Posterior cingulate gyrus (tissue), 11 donors: ENCODE measurements at regions not wholly inside any gene's neighbourhood (a gene's known extent, or its start where the extent isn't known, plus 50 kb on each side); places are given as distances from the start of the nearest gene placed in this dataset.
"Not testable (repeated sequence)": the region's sequence is repeated elsewhere in the genome, so short reads cannot be mapped to it uniquely, and the experiment has no call there.

Experiments used
- DNase-seq, 10 donors: peaks; one replicate each; pipeline versions ENCODE4 v3.0.0 to v3.0.0-alpha.2; 2020 to 2021; ENCODE audit warnings: mixed read lengths in 3 of 10
- intact Hi-C: fragments of 100-400 bp; cut with DNase I; formaldehyde crosslinking; loops from one replicate; pipeline ENCODE4 v1.15.1; 2023

DNA sequence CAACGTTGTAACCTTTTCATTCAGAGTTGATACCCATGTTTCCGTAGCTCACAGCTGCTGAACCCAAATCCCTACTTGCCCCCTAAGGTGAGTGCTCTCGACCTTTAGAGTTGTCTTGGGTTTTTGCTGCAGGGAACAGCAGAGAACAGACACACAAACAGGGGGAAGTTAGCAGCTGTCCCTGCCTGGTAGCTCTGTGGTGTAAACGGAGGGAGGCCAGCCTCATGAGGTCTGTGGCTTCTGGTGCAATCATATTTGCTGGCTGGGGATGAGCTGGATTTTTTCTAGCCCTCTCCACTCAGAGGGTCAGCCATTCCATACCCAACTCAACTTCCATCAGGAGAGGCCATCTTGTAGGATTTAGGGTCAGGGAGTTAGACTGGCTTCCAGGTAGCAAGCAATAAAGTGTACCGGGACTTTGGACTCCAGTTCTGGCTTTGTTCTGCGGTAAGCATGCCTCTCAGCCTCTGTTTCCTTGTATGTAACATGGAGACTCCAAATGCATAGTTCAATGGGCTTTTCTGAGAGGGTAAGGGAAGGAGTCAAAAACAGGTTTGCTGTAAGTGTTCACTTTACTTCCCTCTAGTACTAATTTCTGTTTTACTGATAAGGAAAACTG, 218.9 kb downstream of the MID1IP1 start:
- intact Hi-C loops: no loop called here
- DNase-seq: no peak

DNA sequence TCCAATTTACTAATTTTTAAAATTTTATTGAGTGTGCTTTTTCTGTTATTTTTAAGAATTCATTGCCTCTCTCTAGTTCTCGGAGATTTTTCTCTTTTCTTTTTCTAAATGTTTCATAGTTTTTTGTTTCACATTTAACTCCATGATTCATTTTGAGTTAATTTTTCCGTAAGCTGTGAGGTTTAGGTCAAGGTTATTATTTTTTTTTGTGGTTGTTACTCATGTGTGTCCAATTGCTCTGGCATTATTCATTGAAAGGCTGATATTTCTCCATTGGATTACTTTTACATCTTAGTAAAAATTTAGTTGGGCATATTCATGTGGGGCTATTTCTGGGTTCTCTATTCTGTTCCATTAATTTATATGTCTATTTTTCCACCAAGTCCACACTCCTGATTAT, 220.8 kb downstream of the MID1IP1 start:
- intact Hi-C loops: no loop called here
- DNase-seq: no peak

DNA sequence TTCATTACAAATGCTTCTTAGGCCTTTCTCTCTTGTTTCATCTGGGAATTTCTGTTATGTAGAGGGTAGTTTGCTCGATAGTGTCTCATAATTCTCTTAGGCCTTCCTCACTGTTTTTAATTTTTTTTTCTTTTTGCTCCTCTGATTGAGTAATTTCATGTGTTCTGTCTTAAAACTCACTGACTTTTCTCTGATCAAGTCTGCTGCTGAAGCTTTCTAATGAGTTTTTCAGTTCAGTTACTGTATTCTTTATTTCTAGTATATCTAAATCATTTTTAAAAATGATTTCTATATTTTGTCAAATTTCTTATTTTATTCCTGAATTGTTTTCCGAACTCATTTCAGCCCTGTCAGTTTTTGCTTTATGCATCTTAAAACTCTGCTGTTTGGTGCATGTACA, 228.0 kb downstream of the MID1IP1 start:
- intact Hi-C loops: no loop called here
- no peak for DNase-seq

DNA sequence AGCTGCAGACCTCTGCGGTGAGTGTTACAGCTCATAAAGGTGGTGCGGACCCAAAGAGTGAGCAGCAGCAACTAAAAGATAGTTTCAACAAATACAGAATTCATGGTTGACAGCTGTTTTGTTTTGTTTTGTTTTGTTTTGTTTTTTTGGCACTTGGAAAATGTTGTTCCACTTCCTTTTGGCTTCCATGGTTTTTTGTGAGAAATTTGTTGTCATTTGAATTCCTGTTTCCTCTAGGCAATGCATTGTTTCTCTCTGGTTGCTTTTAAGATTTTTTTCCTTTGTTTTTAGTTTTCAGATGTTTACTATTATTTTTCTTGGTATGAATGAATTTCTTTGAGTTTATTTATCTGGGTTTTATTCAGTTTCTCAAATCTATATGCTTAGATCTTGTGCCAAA, 229.4 kb downstream of the MID1IP1 start:
- intact Hi-C loops: no loop called here
- DNase-seq: no peak

DNA sequence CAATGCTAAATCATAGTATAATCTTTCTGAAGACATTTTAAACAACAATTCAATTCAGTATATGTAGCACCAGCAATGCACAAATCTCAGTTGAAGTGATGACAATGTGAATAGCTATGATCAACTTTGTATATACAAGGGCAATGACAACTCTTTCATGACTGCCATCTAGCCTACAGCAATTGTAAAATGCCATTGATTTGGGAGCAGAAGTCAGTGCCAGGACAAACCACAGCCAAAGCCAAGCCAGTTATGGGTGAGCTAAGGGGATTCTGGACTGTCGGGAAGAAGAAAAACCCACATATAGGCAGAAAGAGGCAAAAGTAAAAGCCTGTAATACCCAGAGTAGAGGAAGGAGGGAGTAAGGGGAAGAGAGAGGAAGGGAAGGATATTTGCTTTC, 238.6 kb downstream of the MID1IP1 start:
- no peak for DNase-seq
- intact Hi-C loops: no loop called here

DNA sequence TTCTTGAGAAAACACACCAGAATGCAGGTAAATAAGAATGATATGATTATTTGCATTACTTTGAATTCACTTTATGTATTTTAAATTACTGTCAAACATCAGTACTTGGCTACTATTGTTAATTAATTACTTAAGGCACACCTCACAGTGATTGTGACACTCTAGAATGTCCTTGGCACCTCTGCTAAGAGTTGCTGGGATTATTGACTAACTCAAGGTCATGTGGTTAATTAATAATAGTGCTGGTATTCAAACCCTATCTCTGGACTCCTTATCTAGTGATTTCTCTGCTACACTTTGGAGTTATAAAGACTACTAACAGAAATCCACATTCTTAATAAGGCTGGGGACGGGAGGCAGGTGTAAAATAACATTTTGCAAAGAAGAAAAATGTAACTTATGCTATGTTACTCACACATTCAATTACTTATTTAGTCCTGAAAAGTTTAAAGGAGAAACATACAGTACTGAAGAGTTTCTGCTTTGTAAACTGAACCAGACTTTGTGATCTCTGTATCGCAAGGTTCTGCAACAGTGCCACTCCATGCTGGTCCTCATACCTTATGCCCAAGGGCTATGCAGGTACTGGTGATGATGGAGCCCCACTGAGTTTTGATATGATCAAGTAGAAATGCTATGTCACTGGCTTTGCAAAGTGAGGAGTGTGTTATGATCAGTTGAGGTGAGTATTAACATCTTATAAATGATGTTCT, 242.7 kb downstream of the MID1IP1 start:
- intact Hi-C loops: no loop called here
- DNase-seq: no peak

DNA sequence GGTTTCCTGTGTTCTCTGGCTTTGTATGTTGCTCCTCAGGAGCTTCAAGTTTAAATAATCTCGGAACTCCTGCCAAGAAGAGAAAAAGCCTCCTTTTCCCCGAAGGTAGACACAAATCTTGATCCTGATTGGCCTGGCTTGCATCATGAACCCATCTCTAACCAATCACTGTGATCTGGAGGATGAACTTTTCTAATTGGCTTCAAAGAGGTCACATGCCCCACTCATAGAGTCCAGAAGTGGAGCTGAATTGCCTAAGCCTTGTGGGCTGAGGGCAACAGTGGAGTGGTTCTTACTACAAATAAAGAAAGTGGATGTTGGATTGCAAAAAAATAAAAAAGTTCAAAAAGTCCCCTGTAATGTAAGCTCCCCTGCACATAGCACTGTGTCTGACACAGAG, 245.9 kb downstream of the MID1IP1 start:
- DNase-seq: no peak
- intact Hi-C loops: no loop called here

DNA sequence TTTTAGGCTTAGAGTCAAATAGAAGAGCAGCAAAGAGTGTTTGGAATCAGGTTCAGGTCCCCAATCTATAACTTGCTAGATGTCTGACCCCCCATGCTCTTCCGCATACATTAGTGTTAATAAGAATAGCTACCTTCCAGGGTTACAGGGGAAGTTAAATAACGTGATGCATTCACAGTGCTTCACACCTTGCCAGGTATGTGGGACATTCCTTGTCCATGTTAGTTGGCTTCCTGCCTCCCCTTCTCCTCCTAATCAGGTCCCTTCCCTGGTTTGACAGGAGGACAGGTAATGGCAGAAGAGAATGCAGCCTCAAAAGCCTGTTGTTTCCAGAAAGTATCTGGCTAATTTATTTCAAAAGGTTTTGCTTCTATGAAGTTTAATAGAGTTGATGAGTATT, 248.7 kb downstream of the MID1IP1 start:
- DNase-seq: no peak
- intact Hi-C loops: no loop called here

DNA sequence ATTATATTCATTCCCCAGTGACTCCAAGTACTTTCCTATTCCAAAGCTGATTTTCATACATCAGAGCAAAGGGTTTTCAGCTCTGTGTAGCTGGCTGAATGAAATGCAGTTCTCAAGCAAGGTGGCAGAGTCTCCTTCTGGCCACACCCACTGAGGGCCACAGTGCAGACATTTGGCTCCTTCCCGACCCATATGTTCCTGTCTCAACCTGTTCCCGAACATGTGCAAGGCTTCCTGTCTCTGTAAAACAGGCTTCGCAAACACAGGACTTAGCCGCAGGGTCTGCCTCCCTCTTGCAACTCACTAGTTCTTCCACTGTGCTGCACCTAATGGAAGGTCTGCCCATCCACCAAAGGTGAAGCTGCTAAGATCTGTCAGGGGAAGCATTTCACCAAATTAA, 249.2 kb downstream of the MID1IP1 start:
- intact Hi-C loops: no loop called here
- no peak for DNase-seq

DNA sequence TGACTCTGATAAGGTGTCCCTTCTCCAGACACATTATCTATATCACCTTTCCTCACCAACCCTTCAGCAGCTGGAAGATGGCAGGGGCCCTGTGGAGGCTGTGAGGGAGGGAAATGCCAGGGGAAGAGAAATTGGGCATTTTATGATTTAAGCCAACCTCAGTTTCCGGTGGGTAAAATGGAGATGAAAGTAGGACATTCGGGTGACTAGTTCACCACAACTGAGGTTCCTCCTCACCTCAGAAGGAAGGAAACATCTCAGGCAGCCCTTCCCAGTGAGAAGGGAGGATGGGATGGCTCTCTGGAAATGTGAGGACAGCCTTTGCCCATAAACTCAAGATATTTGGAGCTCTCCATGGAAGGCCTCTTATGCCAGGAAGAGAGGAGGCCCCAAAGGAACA, 251.5 kb downstream of the MID1IP1 start:
- DNase-seq: no peak
- intact Hi-C loops: no loop called here

DNA sequence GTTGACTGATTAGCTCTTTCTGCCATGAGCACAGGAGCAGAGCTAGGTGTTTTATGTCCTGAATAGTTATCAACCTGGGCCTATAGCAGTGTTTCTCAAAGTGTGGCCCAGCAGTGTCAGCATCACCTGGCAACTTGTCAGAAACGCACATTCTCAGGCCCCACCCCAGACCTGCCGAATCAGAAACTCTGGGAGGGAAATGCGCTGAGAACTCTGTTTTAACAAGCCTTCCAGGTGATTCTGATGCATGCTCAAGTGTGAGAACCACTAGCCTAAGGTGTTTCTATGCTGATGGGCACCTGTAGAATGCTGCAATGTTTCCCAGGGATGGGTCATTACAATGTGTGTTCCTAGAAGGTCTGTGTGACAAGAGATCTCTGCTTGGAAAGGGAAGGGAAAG, 257.5 kb downstream of the MID1IP1 start:
- intact Hi-C loops: no loop called here
- DNase-seq: no peak

DNA sequence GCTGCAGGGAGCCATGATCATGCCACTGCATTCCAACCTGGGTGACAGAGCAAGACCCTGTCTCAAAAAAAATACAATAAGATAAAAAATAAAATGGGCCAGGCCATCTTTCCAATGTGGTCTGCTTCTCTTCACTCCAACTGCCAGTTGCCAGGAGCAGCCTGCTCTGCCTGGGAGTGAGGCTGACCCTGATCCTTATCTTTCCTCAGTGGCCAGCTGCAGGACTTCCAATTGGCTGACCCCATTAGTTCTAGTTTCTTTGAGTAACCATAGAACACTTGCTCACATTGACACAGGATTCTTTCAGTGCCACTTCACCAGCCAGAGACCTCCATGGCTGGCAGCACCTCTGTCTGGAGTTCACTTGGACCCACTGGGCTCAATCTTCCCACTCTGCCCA, 258.6 kb downstream of the MID1IP1 start:
- DNase-seq: no peak
- intact Hi-C loops: no loop called here

DNA sequence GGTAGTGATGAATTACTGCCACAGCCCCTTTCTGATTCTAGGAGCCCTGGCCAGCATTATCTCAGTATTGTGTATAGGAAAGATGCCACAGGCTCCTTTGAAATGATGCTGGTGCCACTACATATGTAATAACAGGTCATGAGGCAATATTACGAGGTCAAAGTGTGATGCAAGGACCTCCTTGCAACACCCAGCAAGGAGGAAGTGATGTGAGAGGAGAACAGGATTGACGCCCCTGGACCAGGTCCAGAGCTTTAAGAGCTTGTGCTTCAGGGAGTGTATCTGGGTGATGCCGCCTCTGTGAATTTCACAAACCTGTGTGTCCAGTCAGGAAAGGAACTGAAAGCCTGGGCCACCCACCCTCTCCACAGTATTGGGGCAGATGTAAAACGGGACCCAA, 261.8 kb downstream of the MID1IP1 start:
- intact Hi-C loops: no loop called here
- no peak for DNase-seq

DNA sequence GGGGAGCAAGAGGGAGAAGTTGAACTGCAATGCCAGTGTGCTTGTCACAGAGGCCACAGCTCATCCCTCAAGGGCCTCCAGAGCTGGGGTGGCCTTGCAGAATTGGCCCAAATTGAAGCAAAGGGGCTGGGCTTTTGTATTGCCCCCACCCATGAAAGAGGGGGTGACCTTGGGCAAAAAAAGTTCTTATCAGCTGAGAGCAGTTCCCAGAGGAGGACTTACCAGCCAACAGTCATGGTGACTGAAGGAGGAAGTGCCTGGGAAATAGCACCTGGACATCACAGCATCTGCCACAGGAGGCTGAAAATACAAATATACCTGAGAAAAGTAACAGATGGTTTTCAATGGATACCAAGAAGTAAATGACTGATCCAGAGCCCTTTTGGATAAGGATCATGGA, 262.4 kb downstream of the MID1IP1 start:
- intact Hi-C loops: no loop called here
- no peak for DNase-seq

DNA sequence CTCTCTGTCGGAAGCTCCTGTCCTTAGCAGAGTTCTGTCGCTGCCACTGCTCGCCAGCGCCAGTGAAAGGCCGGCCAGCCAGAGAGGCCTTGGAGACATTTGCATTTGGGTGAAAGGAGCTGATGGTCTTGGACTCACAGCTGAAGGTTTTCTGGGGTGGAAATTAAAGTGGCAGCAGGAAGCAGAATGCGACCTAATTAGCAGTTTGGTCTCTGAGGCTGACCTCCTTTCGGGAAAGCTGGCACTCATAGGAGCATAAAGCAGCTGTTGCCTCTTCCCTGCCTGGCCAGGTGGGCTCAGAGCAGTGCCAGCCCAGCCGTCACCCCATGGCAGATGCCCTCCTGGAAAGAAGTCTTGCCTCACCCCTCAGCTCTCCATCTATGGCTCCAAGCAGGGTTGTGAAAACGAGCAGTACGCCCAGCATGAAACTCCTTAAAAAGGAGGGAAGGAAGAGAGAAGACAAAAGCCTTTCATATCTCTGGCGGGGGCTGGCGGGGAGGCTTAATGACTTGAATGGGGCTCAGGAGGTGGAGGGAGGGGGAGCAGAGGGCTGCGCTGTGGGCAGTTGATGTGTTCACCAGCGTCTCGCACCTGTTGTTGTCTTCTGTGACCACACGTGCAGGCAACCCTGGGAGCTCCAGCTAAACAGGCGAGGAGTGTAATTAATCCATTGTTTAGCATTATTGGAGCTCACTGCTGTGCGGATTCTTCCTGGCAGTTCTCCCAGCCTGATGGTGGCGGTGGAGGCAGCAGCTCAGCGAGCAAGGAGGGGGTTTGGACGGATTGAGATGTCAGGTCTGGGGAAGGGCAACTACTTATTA, 264.0 kb downstream of the MID1IP1 start:
- intact Hi-C loops: no loop called here
- peak in 7 of 10 donors; percentile 16 to 86 (median 41) for DNase-seq

DNA sequence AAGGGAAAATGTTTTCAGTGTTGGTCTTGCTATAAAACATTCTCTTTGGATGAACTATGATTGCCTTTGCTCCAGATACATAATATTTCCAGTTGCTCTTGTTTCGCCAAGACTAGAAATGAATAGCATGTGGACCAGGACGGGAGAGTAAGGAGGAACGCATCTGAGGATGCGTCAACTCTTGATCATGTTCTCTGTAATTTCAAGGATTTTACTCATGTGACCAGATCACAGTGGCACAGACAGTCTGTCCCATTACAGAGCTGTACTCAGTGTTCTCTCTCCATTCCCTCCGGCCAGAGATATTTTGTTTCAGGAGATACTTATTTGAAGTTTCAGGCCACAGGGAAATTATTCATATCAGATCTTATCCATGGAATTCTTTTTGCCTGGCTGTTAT, 266.6 kb downstream of the MID1IP1 start:
- no peak for DNase-seq
- intact Hi-C loops: no loop called here

DNA sequence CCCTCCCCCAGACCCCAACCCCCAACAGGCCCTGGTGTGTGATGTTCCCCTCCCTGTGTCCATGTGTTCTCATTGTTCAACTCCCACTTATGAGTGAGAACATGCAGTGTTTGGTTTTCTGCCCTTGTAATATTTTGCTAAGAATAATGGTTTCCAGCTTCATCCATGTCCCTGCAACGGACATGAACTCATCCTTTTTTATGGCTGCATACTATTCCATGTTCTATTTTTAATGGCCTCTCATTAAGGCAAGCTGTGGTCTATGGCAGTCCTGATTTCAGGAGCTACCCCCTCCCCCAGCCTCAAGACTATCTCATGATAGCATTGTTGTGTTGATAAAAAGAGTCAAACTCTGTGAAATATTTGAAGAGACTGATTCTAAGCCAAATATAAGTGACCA, 267.4 kb downstream of the MID1IP1 start:
- DNase-seq, intact Hi-C loops: not testable (repeated sequence)

DNA sequence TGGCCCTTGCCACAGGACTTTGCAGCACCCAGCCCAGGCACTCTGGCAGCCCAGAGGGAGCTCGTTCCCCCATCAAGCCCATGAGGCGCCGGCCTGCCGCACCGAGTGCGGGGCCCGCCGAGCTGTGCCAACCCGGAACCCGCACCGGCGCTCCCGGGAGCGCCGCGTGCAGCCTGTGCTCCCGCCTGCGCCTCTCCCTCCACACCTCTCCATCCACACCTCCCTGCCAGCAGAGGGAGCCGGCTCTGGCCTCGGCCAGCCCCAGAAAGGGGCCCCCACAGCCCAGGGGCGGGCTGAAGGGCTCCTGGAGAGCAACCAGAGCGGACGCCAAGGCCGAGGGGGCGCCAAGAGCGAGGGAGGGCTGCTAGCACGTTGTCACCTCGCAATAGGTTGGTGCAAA, 268.8 kb downstream of the MID1IP1 start:
- intact Hi-C loops: no loop called here

DNA sequence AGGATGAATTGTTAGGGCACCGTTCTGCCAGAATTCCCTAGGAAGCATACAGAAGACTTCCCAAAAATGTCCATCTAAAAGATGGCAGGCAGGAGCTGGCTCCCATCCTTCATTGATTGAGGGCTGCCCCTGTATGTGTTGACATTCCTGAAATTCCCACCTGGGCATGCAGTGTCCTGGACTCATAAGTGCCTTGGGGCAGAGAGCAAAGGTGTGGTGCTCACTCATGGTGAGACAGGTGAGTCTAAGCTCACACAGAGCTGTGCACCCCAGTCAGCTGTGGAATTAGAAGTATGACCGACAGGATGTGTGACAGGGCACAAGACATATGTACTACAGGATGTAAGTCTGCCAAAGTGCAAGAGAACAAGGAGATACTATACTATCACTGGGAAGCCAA, 271.9 kb downstream of the MID1IP1 start:
- DNase-seq: no peak
- intact Hi-C loops: no loop called here

More for the DNA sequence above, 268.8 kb downstream of the MID1IP1 start:
- no peak for DNase-seq

DNA sequence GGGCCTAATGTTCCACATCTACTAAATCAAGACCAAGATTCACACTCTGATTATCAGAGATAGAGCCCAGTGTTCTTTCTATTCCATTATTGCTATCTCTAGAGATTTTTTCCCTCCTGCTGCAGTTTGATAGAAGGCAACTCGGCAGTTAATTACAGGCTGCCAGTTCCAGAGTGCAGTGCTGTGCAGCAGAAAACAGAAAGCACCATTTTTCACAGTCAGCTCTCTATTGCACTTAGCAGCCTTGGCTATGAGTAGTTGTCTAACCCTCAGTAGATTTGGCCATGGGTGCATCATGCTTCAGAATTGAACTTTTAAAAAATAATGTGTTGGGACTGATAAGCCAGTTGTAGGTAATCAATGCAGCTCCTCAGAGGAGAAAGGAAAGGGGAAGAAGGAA, 295.3 kb downstream of the MID1IP1 start:
- intact Hi-C loops: no loop called here
- DNase-seq: no peak

DNA sequence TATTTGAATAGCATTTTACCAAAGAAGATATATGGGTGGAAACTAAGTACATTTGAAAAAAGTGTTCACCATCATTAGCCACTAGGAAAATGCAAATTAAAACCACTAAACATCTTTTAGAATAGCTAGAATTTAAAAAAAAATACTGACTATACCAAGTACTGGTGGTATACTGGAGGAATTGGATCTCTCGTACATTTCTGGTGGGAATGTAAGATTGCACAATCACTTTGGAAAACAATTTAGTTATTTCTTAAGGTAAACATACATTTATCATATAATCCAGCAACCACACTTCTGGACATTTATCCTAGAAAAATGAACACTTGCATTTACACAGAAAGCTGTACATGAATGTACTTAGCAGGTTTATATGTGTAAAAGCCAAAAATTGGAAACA, 303.5 kb downstream of the MID1IP1 start:
- intact Hi-C loops: no loop called here
- no peak for DNase-seq

DNA sequence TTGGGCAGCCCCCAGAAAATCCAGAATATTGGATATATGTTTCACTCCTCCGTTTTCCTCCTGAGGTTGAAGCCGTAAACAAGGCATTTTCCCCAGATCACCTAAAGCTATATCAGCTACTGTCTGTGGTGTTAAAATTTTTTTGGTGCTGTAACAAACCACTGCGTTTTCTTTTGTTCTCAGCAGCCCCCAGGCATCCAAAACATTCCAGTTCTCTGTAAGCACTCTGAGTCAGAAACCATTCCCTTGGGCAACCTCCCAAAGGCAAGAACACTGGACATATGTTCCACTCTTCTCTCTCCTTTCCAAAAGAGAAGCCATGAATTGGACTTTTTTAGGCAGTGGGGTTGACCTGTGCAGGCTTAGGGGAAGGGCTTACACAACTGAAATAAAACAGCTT, 310.9 kb downstream of the MID1IP1 start:
- DNase-seq: no peak
- intact Hi-C loops: no loop called here
